OCI-LY1 (cell line): ENCODE measurements at regions not wholly inside any gene's neighbourhood (a gene's known extent, or its start where the extent isn't known, plus 50 kb on each side); places are given as distances from the start of the nearest gene placed in this dataset.

Experiments
- H2AFZ ChIP-seq: fragments of 200-600 bp; sonication (generic), shearing (Covaris generic); 2 replicates; pipeline ENCODE4 v1.6.0; 2014; ENCODE audit warnings: antibody characterized with exemption, mild to moderate bottlenecking, low read length
- H3F3A ChIP-seq: fragments of 200-600 bp; sonication (generic), shearing (Covaris generic); 2 replicates; pipeline ENCODE4 v1.6.0; 2014; ENCODE audit warnings: mild to moderate bottlenecking, antibody characterized with exemption, low read length, moderate library complexity; ENCODE audit not compliant: insufficient read depth
- H3K27ac ChIP-seq: fragments of 200-600 bp; sonication (generic); 2 replicates; pipeline ENCODE4 v1.5.1; 2014; ENCODE audit warnings: low read length, mixed run types, mild to moderate bottlenecking, low read depth; ENCODE audit not compliant: poor library complexity, severe bottlenecking
- H3K27me3 ChIP-seq: fragments of 200-600 bp; sonication (generic); 2 replicates; pipeline ENCODE4 v1.6.0; 2014; ENCODE audit warnings: antibody characterized with exemption, mild to moderate bottlenecking, low read length, moderate library complexity; ENCODE audit not compliant: insufficient read depth
- H3K36me3 ChIP-seq: fragments of 200-600 bp; sonication (generic); 2 replicates; pipeline ENCODE4 v1.6.1; 2014; ENCODE audit warnings: mild to moderate bottlenecking, antibody characterized with exemption, low read length, moderate library complexity, mixed read lengths; ENCODE audit not compliant: insufficient read depth
- H3K4me1 ChIP-seq: fragments of 200-600 bp; sonication (generic); 2 replicates; pipeline ENCODE4 v1.5.1; 2014; ENCODE audit warnings: mild to moderate bottlenecking, low read length, moderate library complexity; ENCODE audit not compliant: insufficient read depth, severe bottlenecking
- H3K4me2 ChIP-seq: fragments of 200-600 bp; sonication (generic), shearing (Covaris generic); 2 replicates; pipeline ENCODE4 v1.6.1; 2014; ENCODE audit warnings: low read length
- H3K4me3 ChIP-seq: fragments of 200-600 bp; sonication (generic); 2 replicates; pipeline ENCODE4 v1.5.1; 2014; ENCODE audit warnings: low read length, low read depth, mild to moderate bottlenecking, mixed read lengths; ENCODE audit not compliant: poor library complexity, severe bottlenecking
- H3K79me2 ChIP-seq: fragments of 200-600 bp; shearing (Covaris generic); 2 replicates; pipeline ENCODE4 v1.6.1; 2016; ENCODE audit warnings: mixed run types, low read length, mixed read lengths; ENCODE audit not compliant: insufficient read depth
- H3K9ac ChIP-seq: fragments of 200-600 bp; sonication (generic), shearing (Covaris generic); 2 replicates; pipeline ENCODE4 v1.6.1; 2014; ENCODE audit warnings: mild to moderate bottlenecking, low read length, mixed read lengths
- H3K9me2 ChIP-seq: fragments of 200-600 bp; sonication (generic), shearing (Covaris generic); 2 replicates; pipeline ENCODE4 v1.6.1; 2014; ENCODE audit warnings: low read depth, mild to moderate bottlenecking, low read length, mixed read lengths
- H3K9me3 ChIP-seq: fragments of 200-600 bp; shearing (Covaris generic); 2 replicates; pipeline ENCODE4 v1.6.1; 2014; ENCODE audit warnings: low read length, mixed read lengths
- H4K20me1 ChIP-seq: fragments of 200-600 bp; sonication (generic), shearing (Covaris generic); 2 replicates; pipeline ENCODE4 v1.6.0; 2016; ENCODE audit warnings: mild to moderate bottlenecking, low read length; ENCODE audit not compliant: insufficient read depth
- CTCF ChIP-seq: fragments of 200-600 bp; sonication (generic), shearing (Covaris generic); IDR thresholded peaks from 2 replicates; pipeline ENCODE4 v1.5.1; 2017; ENCODE audit warnings: mild to moderate bottlenecking, antibody characterized with exemption, low read length, moderate library complexity, mixed read lengths
- EZH2 ChIP-seq: fragments of 200-600 bp; sonication (generic), shearing (Covaris generic); IDR thresholded peaks from 2 replicates; pipeline ENCODE4 v1.8.0; 2017; ENCODE audit warnings: borderline replicate concordance, mixed run types, mild to moderate bottlenecking, antibody characterized with exemption, low read length, moderate library complexity, mixed read lengths

- Histone ChIP-seq H3K79me2 (no peaks in the 10 kb centered on the region), H3K36me3 (no peaks in the 10 kb centered on the region), H3K27ac (no peak overlapping the region), H3K9me2 (no peaks in the 10 kb centered on the region), H4K20me1 (no peaks in the 10 kb centered on the region), H3F3A (no peaks in the 10 kb centered on the region), H3K4me1 (no peaks in the 10 kb centered on the region), H3K4me2 (no peak overlapping the region), H3K4me3 (no peak overlapping the region), H3K9me3 (no peaks in the 10 kb centered on the region), H3K27me3 (no peaks in the 10 kb centered on the region), H3K9ac (no peak overlapping the region), H2AFZ (no peak overlapping the region)
- TF ChIP-seq EZH2 (no peak), CTCF (no peak)
These were observed 197.1 kb upstream of the SSTR4 start for GRCh38 chr20:22838001-22838400.

- H3K4me1 ChIP-seq, result no peaks in the 10 kb centered on the region
- no peak overlapping the region for H3K9ac ChIP-seq
- no peaks in the 10 kb centered on the region for H3K9me3 ChIP-seq
- no peak overlapping the region for H3K4me2 ChIP-seq
- H3K36me3 ChIP-seq, result no peaks in the 10 kb centered on the region
- no peak overlapping the region for H2AFZ ChIP-seq
- H3K27me3 ChIP-seq, result no peaks in the 10 kb centered on the region
- TF ChIP-seq EZH2 (no peak), CTCF (no peak)
- H3K9me2 ChIP-seq, result no peaks in the 10 kb centered on the region
- H4K20me1 ChIP-seq, result no peaks in the 10 kb centered on the region
- H3K79me2 ChIP-seq, result no peaks in the 10 kb centered on the region
- no peak overlapping the region for H3K4me3 ChIP-seq
- no peaks in the 10 kb centered on the region for H3F3A ChIP-seq
- H3K27ac ChIP-seq, result no peak overlapping the region
These were observed 193.3 kb upstream of the SSTR4 start for GRCh38 chr20:22841846-22842245.

GRCh38 chr20:22842793-22843192 lies 192.3 kb upstream of the SSTR4 start:
- Histone ChIP-seq H4K20me1 (no peaks in the 10 kb centered on the region), H3K79me2 (no peaks in the 10 kb centered on the region), H3K4me1 (no peaks in the 10 kb centered on the region), H3K9ac (no peak overlapping the region), H3K9me3 (no peaks in the 10 kb centered on the region), H3K4me2 (no peak overlapping the region), H3K36me3 (no peaks in the 10 kb centered on the region), H3K27me3 (no peaks in the 10 kb centered on the region), H2AFZ (no peak overlapping the region), H3K4me3 (no peak overlapping the region), H3K27ac (no peak overlapping the region), H3F3A (no peaks in the 10 kb centered on the region), H3K9me2 (no peaks in the 10 kb centered on the region)
- no peak for TF ChIP-seq EZH2
- no peak for TF ChIP-seq CTCF
